ENCODE measurements at regions not wholly inside any gene's neighbourhood (a gene's known extent, or its start where the extent isn't known, plus 50 kb on each side); places are given as distances from the start of the nearest gene placed in this dataset.

DNA sequence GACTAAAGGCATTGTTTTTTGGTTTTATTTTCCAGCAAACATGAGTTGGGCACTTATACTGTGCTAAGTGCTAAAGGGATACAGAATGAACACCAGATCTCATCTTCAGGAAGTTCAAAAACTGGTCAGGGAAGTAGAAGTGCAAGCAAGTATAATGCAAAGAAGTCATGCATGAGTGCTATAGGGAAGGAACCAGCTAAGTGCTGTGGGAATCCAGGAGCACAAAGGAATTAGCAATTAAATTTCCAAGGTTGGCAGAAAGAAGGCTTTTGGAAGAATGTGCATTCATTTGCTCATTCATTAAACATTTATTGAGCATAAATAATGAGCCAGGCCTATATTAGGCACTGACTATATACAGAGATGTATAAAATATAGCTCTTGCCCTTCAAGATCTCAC lies 143.7 kb upstream of the ARHGAP42 start:
- TF ChIP-seq TAF1 (IDR thresholded peaks at IDR 0.05; ENCODE audit: low read depth, low read length): no peak
- TF ChIP-seq POLR2A (IDR thresholded peaks at IDR 0.05; ENCODE audit: control extremely low read depth in 1 of 2, low read depth in 2 of 2, low read length in 2 of 2): no peak
- no peak for TF ChIP-seq EZH2 (IDR thresholded peaks at IDR 0.05; ENCODE audit: low read depth, low read length, severe bottlenecking)
- no peak for TF ChIP-seq POLR2AphosphoS5 (IDR thresholded peaks at IDR 0.05; ENCODE audit: low read depth, low read length)
- TF ChIP-seq, protein P1, sequence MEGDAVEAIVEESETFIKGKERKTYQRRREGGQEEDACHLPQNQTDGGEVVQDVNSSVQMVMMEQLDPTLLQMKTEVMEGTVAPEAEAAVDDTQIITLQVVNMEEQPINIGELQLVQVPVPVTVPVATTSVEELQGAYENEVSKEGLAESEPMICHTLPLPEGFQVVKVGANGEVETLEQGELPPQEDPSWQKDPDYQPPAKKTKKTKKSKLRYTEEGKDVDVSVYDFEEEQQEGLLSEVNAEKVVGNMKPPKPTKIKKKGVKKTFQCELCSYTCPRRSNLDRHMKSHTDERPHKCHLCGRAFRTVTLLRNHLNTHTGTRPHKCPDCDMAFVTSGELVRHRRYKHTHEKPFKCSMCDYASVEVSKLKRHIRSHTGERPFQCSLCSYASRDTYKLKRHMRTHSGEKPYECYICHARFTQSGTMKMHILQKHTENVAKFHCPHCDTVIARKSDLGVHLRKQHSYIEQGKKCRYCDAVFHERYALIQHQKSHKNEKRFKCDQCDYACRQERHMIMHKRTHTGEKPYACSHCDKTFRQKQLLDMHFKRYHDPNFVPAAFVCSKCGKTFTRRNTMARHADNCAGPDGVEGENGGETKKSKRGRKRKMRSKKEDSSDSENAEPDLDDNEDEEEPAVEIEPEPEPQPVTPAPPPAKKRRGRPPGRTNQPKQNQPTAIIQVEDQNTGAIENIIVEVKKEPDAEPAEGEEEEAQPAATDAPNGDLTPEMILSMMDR (IDR thresholded peaks at IDR 0.05; ENCODE audit: control extremely low read depth in 1 of 3, insufficient read depth in 1 of 3, low read depth in 1 of 3, low read length in 3 of 3): no peak
- TF ChIP-seq ATF3 (IDR thresholded peaks at IDR 0.05; ENCODE audit: insufficient read depth, low read depth, low read length): no peak
